HTR-8/SVneo (cell line): ENCODE measurements at regions not wholly inside any gene's neighbourhood (a gene's known extent, or its start where the extent isn't known, plus 50 kb on each side); places are given as distances from the start of the nearest gene placed in this dataset.
A peak's percentile ranks its signal among the peaks of the same experiment; 100 is the strongest.
"Not testable (repeated sequence)": the region's sequence is repeated elsewhere in the genome, so short reads cannot be mapped to it uniquely, and the experiment has no call there.

Source experiments
- DNase-seq: peaks from one replicate; pipeline ENCODE4 v3.0.0; 2011; ENCODE audit warnings: low spot score, mixed read lengths; ENCODE audit not compliant: insufficient read length
- FAIRE-seq: peaks from 2 replicates; lab custom pipeline; 2011; peaks lifted over from hg19 to GRCh38; lab: Jason Lieb, UNC

DNA sequence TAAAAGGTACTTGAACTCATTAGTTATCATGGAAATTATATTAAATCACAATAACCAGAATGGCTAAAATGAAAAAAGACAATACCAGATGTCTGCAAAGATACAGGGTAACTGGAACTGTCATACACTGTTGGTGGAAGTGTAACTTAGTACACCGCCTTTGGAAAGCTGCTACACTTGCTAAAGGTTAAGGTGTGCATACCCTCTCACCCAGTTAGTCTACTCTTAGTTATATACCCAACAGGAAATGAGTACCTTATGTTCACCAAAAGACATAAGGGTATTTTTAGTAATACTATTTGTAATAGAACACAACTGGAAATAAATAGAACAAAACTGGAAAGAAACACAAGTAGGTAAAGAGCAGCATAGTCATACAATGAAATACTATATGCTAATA is 155.8 kb upstream of the THUMPD2 start:
- no peak for DNase-seq
- FAIRE-seq, result no peak

DNA sequence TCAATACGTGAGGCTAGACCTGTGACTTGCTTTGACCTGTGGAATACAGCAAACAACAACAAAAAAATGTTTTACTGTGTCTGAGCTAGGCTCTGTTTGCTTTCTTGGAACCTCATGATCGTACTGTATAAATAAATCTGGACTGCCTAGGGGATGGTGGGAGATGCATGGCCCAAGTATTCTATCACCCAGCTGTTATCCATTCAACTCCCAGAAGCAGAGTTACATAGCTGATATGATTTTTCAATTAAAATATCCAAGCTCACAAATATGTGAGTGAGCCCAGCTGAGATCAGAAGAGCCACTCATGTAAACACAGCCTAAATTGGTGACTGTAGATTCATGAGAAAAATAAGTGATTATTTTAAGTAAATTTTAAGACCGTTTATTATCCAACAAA is 154.1 kb upstream of the THUMPD2 start:
- no peak for DNase-seq
- no peak for FAIRE-seq

DNA sequence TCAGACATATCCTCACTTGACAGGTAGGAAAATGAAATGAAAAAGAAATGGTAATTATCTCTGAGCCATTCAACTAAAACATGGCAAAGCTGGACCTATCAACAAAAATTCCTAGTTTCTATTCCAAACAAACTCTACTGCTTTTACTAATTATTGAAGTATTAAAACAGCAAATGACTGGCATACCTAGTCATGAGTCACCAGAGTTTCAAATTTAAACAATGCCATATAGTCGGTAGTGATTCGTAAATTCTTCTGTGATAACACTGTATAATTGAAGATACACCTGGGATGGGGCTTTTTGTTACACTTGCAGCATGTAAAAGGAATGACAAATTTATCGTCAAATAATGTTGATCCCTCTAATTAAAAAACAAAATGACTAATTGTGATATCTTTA is 153.1 kb upstream of the THUMPD2 start:
- no peak for DNase-seq

DNA sequence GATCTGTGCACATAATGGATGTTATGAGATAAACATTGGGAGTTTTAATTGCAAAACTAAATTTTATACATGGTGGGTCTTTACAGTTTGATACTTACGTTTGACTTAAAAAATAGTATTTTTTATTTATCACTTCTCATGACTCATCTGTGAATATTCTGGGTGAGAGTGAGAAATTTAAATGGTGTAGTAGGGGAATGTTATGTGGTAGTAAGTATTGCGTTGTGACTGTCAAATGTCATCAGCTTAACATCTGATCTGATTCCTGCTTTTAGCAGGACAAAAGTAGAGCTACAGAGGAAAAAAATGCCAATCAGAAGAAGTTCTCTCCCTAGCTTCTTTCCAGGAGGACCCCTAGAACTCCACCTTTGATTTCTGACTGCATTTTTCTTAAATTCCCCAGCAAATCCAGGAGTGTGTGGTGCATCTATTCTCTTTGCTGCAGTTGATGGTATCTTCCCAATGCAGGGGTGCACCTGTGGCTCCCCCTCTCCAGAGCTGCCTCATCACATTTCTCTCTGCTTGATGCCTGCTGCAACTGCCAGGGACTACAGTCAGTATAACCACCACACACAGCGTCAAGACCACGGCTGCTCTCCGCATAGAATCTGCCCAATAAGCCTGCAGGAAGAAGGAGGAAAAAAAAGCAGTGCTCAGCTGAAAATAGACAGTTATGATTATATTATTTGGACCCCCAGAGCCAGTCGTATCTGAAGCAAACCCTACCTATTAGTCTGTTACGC is 151.3 kb upstream of the THUMPD2 start:
- FAIRE-seq, result no peak

More for the DNA sequence above, 153.1 kb upstream of the THUMPD2 start:
- no peak for FAIRE-seq

DNA sequence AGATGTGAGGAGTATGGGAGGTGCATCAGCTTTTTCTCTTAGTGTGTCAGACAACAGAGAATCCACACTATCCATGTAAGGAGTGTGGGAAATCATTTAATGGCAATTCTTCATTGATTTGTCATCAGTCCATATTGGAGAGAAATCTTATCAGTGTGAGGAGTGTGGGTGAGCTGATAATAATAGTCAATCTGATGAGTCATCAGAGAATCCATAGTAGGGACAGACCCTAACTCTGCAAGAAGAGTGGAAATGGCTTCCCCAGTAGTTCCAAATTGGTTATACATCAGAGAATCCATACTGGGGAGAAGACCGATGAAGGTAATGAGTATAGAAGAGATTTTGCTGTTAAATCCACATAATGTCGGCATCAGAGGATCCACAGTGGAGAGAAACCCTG is 150.5 kb upstream of the THUMPD2 start:
- FAIRE-seq, result no peak
- DNase-seq, result no peak

More for the DNA sequence above, 151.3 kb upstream of the THUMPD2 start:
- DNase-seq, result no peak

DNA sequence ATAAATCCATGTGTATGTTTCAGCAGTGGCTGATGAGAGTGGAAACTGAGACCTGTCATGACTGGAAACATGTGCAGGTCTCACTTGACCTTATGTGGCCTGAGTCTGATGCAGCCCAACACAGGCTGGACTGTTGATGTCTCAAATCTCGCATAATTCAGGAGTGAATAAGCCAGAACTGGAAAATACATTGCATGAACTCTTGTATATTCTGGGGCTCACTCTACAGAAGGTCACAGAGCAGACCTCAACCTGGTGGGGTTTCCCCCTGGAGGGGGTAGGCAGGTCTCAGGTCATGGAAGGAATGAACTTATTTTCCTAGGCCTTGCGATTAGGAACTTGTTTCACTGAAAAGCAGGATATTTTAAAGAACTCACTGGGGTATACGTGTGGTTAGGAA is 146.3 kb upstream of the THUMPD2 start:
- FAIRE-seq (no peak), DNase-seq (no peak)

DNA sequence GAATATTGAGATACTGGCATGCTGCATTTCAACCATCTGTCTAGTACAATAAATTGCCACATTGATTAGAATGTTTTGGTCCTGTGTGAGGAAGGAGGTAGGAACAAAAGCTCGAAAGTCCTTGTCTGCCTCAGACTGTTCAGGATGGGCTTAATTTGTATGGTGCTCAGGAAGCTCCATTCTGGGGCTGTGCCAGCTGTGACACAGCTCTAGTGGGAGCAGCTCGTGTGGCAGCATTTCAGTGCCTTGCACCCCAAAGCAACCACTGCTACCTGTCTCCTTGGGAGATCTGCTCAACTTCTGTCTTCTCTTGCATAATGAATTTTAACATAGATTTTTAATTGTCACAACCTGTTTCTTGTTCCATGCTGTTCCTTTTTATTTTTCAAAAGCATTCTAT is 144.4 kb upstream of the THUMPD2 start:
- FAIRE-seq, result no peak
- no peak for DNase-seq

DNA sequence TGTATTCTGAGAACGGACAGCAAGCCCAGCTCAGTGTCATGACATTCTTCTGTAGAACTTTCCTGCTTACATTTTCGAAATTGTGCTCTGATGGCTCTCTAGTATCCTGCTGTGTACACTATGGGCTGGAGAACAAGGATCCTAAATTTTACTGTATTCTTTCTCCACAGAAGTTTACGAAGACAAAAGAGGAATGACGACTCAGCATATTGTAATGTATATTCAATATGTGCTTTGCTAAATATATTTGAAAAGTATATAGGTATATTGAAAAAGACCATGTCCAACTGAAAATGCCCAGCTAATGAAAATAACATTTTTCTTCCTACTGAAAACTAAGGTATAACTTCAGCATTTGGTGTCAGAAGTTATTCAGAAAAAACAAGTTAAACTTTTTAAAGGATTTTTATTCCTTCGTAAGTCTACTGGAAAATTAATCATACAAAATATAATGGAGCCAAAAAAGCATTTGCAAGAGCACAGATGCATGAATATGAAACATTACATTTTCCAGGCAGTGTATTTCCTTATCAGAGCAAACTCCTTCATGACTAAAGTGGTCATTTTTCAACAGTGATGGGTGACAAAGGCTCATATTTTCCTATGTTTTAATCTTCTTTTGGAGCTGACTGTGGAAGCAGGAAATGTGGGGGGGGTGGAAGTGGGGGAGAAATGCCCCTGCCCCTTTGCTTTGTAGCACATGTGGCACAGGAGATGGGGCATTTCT is 143.8 kb upstream of the THUMPD2 start:
- FAIRE-seq, result no peak
- no peak for DNase-seq

DNA sequence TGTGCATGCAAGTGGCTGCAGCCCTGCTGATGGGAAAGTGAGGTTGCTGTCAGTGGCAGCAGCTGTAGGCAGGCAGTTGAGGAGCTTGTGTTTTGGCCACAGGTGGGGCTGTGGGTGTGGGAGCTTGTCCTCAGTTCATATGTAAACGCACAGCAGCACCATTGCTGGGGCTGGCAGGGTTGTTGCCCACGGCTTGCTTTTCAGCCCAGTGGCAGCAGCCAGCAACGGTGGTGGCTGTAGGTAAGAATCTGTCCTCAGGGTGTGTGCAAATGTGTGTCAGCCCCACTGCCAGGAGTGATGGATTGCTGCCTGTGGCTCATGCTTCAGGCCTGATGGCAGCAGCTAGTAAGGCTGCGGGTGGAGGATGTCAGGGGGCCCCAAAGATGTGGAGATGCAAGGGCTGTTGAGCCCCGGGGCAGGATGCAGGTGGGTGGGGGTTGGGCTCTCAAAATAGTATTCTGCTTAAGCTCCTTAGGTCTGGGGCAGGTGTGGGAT is 141.3 kb upstream of the THUMPD2 start:
- no peak for FAIRE-seq
- no peak for DNase-seq

DNA sequence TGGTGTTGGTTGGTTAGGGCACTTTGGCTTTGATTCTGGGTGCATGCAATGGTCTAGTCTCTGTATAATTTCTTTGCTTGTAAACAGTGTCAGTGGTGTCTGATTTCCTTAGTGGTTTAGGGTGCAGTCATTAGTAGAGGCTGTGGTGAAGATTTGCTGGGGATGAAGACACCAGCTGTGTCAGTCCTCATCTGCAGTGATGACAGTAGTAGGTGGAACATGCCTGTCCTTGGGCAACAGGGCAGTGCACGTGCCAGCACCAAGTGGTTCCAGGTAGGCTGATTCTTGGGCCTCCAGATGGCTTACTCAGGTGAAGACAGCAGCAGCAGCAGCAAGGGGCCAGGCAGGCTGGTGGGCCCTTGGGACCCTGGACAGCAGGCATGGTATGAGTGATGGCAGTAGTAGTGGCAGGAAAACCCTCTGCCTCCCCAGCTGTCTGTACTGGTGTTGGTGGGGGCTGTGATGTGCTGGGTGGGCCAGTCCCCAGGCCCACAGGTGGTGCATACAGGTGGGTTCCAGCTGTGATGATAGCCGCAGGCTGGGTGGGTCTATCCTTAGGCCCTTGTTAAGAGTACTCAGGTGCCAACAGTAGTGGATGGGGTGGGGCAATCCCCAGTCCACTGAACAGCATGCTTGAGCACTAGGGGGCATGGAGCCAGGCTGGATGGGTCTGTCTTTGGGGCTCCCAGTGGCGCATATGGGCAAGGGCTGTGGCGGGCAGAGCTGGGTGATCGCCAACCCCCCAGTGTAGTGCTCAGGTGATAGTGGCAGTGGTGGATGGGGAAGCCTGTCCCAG is 140.7 kb upstream of the THUMPD2 start:
- DNase-seq, result no peak
- peak; percentile 13 for FAIRE-seq

DNA sequence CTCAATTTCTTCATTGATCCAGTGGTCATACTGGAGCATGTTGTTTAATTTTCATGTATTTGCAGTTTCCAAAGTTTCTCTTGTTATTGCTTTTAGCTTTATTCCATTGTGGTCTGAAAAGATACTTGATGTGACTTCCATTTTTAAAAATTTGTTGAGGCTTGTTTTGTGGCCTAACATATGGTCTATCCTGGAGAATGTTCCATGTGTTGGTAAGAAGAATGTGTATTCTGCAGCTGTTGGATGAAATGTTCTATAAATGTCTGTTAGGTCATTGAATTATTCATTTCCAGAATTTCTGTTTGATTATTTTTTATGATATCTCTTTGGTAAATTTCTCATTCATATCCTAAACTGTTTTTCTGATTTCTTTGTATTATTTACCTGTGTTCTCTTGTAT is 139.8 kb upstream of the THUMPD2 start:
- DNase-seq (no peak), FAIRE-seq (no peak)

DNA sequence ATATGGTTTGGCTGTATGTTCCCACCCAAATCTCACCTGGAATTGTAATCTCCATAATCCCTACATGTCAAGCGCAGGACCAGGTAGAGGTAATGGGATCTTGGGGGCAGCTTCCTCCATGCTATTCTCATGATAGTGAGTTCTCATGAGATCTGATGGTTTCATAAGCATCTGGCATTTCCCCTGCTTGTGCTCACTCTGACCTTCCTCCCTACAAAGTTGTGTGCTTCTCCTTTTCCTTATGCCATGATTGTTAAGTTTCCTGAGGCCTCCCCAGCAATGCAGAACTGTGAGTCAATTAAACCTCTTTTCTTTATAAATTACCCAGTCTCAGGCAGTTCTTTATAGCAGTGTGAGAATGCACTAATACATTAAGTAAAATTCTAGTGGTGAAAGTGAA is 138.3 kb upstream of the THUMPD2 start:
- not testable (repeated sequence) for FAIRE-seq, DNase-seq

DNA sequence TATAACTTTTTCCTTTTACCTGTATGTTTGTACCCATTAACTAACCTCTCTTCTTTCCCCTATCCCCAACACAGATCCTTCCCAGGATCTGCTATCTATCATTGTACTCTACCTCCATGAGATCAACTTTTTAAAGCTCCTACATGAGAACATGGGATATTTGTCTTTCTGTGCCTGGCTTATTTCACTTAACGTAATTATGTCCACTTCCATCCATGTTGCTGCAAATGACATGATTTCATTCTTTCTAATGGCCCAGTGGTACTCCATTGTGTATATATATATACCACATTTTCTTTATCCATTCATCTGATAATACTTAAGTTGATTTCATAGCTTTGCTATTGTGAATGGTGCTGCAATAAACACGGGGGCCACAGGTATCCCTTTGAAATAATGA is 135.9 kb upstream of the THUMPD2 start:
- no peak for DNase-seq
- no peak for FAIRE-seq

DNA sequence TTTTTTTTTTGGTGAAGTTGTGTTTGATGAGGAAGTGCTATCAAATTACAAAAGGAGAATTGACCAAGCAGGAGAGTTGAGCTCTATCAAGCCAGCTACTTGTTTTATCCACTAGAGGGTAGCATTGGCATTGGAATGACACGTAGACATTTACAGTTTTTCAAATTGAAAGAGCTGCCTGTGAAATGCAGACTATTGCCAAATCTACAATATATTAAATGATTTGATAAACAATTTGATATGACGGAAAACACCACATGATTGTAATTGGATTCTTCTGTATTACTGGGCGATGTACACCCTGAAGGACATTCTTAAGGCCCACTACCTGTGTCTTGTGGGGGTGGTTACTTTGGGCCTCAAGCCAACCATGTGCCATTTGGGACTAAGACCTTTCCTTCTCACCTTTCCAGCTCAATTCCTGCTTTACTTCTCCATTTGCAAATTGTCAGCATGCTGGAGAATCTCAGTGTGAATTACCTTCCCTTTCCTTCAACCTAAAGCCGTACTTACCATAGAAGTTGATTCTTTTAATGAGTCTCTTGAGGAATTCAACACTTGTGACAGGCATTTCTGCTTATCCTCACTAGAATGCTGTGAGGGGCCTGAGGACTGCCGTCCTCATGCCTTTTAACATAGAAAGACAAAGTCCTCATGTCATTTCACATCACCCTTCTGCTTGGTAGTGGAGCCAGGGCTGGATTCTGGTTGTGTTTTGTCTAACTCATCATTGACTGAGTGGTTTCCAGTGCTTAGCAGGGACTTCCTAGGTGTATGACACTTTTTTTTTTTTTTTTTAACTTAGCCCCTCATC is 134.8 kb upstream of the THUMPD2 start:
- DNase-seq (peak; percentile 42), FAIRE-seq (peak; percentile 80)

DNA sequence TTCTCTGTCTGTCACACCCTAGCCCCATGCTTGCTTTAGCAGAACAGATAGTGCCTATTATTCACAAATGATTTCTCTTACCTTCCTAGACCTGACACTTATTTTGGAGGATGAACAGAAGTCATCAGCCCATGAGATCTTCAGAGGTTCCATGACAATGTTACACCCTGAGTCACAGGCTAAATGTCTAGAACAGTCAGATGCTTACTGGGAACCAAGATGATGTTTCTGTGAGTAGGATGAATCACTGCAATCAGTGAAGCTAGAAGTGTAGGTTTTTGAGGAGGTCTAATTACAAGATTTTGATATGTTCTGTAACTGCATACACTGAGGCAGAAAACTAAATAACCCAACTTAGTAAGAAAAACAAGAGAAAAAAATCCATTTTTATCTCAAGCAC is 123.0 kb upstream of the THUMPD2 start:
- FAIRE-seq, result no peak
- DNase-seq, result no peak

DNA sequence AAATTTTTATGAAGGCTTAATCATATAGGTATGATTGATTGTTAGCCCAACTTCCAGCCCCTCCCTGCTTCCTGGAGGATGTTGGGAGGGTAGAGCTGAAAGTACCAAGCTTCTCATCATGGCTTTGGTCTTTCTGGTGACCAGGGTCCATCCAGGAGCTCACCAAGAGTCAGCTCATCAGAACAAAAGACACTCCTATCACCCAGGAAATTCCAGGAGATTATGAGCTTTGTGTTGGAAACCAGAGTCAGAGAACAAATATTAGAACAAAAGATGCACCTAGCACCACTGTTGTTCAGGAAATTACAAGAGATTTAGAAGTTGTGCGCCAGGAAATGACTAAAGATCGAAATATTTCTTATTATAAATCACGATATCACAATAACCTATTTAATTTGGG is 119.9 kb upstream of the THUMPD2 start:
- FAIRE-seq (no peak), DNase-seq (no peak)

DNA sequence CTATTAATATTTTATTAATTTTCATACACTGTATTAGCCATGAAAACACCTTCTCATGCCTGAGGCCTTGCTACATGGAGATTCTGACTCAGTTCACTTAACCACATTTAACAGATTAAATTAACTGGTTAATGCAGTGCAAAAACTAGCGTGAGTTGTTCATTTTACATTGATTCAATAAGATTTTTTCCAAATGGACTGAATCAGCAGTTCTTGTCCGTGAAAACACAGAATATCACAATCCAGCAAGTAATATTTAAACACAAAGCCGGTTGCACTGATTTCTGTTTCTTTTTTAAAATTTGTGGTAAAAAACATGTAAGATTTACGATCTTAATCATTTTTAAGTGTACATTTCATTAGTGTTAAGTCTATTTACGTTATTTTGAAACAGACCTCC is 118.2 kb upstream of the THUMPD2 start:
- no peak for FAIRE-seq
- no peak for DNase-seq

DNA sequence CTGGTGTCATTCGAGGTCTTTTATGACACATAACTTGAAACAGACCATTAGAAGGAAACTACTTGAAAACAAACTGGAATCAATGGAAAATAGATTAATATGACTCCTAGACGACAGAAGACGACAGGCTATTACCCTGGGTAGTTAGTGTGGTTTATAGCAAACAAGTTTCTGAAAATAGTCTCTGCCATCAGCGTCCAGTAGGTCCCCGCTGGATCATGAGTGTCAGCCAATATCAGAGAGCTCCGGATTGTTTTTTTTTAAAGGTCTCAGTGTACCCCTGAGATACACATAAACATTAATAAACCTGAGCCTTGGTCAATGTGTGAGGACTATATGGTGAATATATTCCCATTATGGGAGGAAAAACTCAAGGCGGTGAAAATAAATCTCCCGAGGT is 115.0 kb upstream of the THUMPD2 start:
- no peak for FAIRE-seq
- DNase-seq, result no peak

DNA sequence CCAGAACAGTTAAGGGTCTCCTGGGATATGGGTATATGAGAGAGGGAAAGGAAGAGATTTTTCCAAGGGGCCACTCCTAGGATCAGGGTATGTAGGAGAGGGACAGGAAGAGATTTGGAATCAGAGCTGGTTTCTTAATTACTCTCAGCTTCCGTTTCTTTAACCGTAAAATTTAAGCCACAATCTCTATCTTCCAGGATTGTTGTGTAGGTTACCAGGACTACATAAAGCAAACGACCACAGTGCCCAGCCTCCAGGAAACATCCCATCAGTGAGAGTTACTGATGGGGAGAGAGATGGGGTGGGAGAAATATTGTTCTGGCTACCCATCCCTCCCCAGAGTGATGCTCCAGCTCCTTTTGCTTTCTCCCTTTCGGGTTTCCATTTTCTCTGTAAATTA is 114.6 kb upstream of the THUMPD2 start:
- FAIRE-seq (no peak), DNase-seq (no peak)

DNA sequence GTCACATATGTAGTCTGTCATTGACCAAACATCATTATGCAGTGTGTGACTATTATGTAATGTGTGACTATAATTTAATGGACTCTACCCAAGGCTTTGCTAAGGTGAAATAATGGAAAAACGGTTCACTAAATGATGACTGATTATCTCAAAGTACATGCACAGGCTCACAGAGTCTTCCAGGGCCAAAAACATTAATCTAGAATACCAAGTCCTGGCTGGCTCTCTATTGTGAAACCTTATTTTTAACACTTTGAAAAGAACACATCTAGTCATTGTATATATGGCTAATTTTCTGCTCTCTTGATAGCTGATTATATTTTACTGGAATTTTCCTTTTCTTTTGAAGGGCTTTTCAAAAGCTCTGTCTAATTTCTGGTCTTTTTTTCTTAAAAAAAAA is 102.9 kb upstream of the THUMPD2 start:
- FAIRE-seq (no peak), DNase-seq (no peak)
